ENCODE measurements at regions not wholly inside any gene's neighbourhood (a gene's known extent, or its start where the extent isn't known, plus 50 kb on each side); places are given as distances from the start of the nearest gene placed in this dataset.
"Not testable (repeated sequence)": the region's sequence is repeated elsewhere in the genome, so short reads cannot be mapped to it uniquely, and the experiment has no call there.

- no peaks in the 10 kb centered on the region for H3K36me3 ChIP-seq (ENCODE audit: control insufficient read depth in 4 of 4, insufficient read depth in 3 of 4, low read depth in 1 of 4, low read length in 3 of 4)
- no peaks in the 10 kb centered on the region for H3K9me3 ChIP-seq (ENCODE audit: control insufficient read depth in 4 of 4, low read length in 3 of 4)
- no peak for DNase-seq (ENCODE audit: low spot score)
- H3K27me3 ChIP-seq (ENCODE audit: control insufficient read depth in 4 of 4, insufficient read depth in 4 of 4, low read length in 3 of 4): peaks cover 0 to 4% (median 0%) of the 10 kb centered on the region in 4 donors
- no peak overlapping the region for H3K27ac ChIP-seq (ENCODE audit: low read depth in 1 of 2, low read length in 2 of 2)
- WGBS: 29% methylated on average over 1 of the region's 1 CpG
- no peaks in the 10 kb centered on the region for H3K4me1 ChIP-seq (ENCODE audit: control insufficient read depth in 4 of 4, insufficient read depth in 4 of 4, low read length in 3 of 4)
- H3K4me3 ChIP-seq (ENCODE audit: low read depth in 1 of 3, low read length in 3 of 3): no peak overlapping the region
- no peak overlapping the region for H3K9ac ChIP-seq (ENCODE audit: low read depth in 1 of 2, low read length in 2 of 2)
- no peak for TF ChIP-seq CTCF (IDR thresholded peaks at IDR 0.05; ENCODE audit: low read depth, low read length, missing input control)
- TF ChIP-seq JUND (IDR thresholded peaks at IDR 0.05): no peak
- TF ChIP-seq EGR1 (IDR thresholded peaks at IDR 0.05; ENCODE audit: low read depth in 2 of 2): no peak
- TF ChIP-seq HNF4G (IDR thresholded peaks at IDR 0.05): no peak
- TF ChIP-seq RXRA (IDR thresholded peaks at IDR 0.05): no peak
- no peak for TF ChIP-seq MAX (IDR thresholded peaks at IDR 0.05)
- no peak for TF ChIP-seq FOXA2 (IDR thresholded peaks at IDR 0.05)
- TF ChIP-seq, protein P1, sequence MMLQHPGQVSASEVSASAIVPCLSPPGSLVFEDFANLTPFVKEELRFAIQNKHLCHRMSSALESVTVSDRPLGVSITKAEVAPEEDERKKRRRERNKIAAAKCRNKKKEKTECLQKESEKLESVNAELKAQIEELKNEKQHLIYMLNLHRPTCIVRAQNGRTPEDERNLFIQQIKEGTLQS (IDR thresholded peaks at IDR 0.05): no peak
- no peak for TF ChIP-seq SP1 (IDR thresholded peaks at IDR 0.05)
- TF ChIP-seq YY1 (IDR thresholded peaks at IDR 0.05): no peak
- no peak for TF ChIP-seq TAF1 (conservative IDR thresholded peaks at IDR 0.05)
- no peak for TF ChIP-seq GABPA (IDR thresholded peaks at IDR 0.05 in 1 of 2, conservative IDR thresholded peaks at IDR 0.05 in 1 of 2)
- no peak for TF ChIP-seq HNF4A (conservative IDR thresholded peaks at IDR 0.05)
Observed at GRCh38 chr14:35949920-35950513, 123.9 kb downstream of the BRMS1L start.

- H3K4me1 ChIP-seq (ENCODE audit: control insufficient read depth in 4 of 4, insufficient read depth in 4 of 4, low read length in 3 of 4); H3K9ac ChIP-seq (ENCODE audit: low read depth in 1 of 2, low read length in 2 of 2); H3K9me3 ChIP-seq (ENCODE audit: control insufficient read depth in 4 of 4, low read length in 3 of 4); H3K36me3 ChIP-seq (ENCODE audit: control insufficient read depth in 4 of 4, insufficient read depth in 3 of 4, low read depth in 1 of 4, low read length in 3 of 4); H3K27ac ChIP-seq (ENCODE audit: low read depth in 1 of 2, low read length in 2 of 2); H3K27me3 ChIP-seq (ENCODE audit: control insufficient read depth in 4 of 4, insufficient read depth in 4 of 4, low read length in 3 of 4); H3K4me3 ChIP-seq (ENCODE audit: low read depth in 1 of 3, low read length in 3 of 3); DNase-seq (ENCODE audit: low spot score): not testable (repeated sequence)
- 89% methylated on average over 14 of the region's 14 CpGs for WGBS
Observed at GRCh38 chr14:35947983-35948382, 121.8 kb downstream of the BRMS1L start.

DNA sequence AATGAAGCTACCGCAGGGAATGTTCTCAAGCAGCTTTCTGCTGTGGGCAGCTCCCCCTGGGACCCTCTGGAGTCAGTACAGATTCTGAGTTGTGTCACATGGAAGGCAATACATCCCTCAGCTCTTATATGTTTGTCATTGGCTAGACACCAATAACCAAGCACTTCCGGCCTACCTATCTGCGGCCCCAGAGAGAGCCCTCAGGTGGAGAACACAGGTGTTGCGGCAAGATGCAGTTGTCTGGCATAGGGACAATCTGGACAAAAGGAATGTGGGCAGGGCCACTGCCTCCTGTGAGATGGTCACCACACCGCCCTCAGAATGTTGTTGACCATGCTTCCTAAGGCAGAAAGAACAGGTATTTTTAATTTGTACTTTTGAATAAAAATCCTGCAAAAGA lies 118.7 kb downstream of the BRMS1L start:
- TF ChIP-seq SP1 (IDR thresholded peaks at IDR 0.05) (no peak), JUND (IDR thresholded peaks at IDR 0.05) (no peak), RXRA (IDR thresholded peaks at IDR 0.05) (no peak), RAD21 (IDR thresholded peaks at IDR 0.05) (no peak), FOXA2 (IDR thresholded peaks at IDR 0.05) (no peak), EGR1 (IDR thresholded peaks at IDR 0.05; ENCODE audit: low read depth in 2 of 2) (no peak), CTCF (IDR thresholded peaks at IDR 0.05; ENCODE audit: low read depth, low read length, missing input control) (no peak), TAF1 (conservative IDR thresholded peaks at IDR 0.05) (no peak), HNF4A (conservative IDR thresholded peaks at IDR 0.05) (no peak)
- TF ChIP-seq, protein P1 (IDR thresholded peaks at IDR 0.05): no peak
- TF ChIP-seq, protein P2, sequence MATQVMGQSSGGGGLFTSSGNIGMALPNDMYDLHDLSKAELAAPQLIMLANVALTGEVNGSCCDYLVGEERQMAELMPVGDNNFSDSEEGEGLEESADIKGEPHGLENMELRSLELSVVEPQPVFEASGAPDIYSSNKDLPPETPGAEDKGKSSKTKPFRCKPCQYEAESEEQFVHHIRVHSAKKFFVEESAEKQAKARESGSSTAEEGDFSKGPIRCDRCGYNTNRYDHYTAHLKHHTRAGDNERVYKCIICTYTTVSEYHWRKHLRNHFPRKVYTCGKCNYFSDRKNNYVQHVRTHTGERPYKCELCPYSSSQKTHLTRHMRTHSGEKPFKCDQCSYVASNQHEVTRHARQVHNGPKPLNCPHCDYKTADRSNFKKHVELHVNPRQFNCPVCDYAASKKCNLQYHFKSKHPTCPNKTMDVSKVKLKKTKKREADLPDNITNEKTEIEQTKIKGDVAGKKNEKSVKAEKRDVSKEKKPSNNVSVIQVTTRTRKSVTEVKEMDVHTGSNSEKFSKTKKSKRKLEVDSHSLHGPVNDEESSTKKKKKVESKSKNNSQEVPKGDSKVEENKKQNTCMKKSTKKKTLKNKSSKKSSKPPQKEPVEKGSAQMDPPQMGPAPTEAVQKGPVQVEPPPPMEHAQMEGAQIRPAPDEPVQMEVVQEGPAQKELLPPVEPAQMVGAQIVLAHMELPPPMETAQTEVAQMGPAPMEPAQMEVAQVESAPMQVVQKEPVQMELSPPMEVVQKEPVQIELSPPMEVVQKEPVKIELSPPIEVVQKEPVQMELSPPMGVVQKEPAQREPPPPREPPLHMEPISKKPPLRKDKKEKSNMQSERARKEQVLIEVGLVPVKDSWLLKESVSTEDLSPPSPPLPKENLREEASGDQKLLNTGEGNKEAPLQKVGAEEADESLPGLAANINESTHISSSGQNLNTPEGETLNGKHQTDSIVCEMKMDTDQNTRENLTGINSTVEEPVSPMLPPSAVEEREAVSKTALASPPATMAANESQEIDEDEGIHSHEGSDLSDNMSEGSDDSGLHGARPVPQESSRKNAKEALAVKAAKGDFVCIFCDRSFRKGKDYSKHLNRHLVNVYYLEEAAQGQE (IDR thresholded peaks at IDR 0.05): no peak
- Histone ChIP-seq H3K9ac (ENCODE audit: low read depth in 1 of 2, low read length in 2 of 2) (no peak overlapping the region), H3K4me3 (ENCODE audit: low read depth in 1 of 3, low read length in 3 of 3) (no peak overlapping the region), H3K36me3 (ENCODE audit: control insufficient read depth in 4 of 4, insufficient read depth in 3 of 4, low read depth in 1 of 4, low read length in 3 of 4) (no peaks in the 10 kb centered on the region), H3K4me1 (ENCODE audit: control insufficient read depth in 4 of 4, insufficient read depth in 4 of 4, low read length in 3 of 4) (no peaks in the 10 kb centered on the region), H3K27me3 (ENCODE audit: control insufficient read depth in 4 of 4, insufficient read depth in 4 of 4, low read length in 3 of 4) (peaks cover 0 to 5% (median 0%) of the 10 kb centered on the region in 4 donors), H3K9me3 (ENCODE audit: control insufficient read depth in 4 of 4, low read length in 3 of 4) (no peaks in the 10 kb centered on the region), H3K27ac (ENCODE audit: low read depth in 1 of 2, low read length in 2 of 2) (no peak overlapping the region)
- 68% methylated on average over 5 of the region's 5 CpGs for WGBS
- DNase-seq (ENCODE audit: low spot score): no peak
